Right atrium auricular region (tissue), 2 donors: ENCODE measurements at regions not wholly inside any gene's neighbourhood (a gene's known extent, or its start where the extent isn't known, plus 50 kb on each side); places are given as distances from the start of the nearest gene placed in this dataset.

ENCODE experiments used
- DNase-seq: peaks from one replicate; pipeline ENCODE4 v3.0.0-alpha.2; 2019; ENCODE audit warnings: low spot score
- H3K27ac ChIP-seq, 2 donors: fragments of 200-600 bp; sonication (generic); 1 replicate in 1 of 2; 2 replicates in 1 of 2; pipeline ENCODE4 v1.5.1; 2016 to 2019
- H3K27me3 ChIP-seq, 2 donors: fragments of 200-600 bp; sonication (generic); one replicate each; pipeline versions ENCODE4 v1.5.1 to v1.6.0; 2017 to 2019
- H3K36me3 ChIP-seq: fragments of 200-600 bp; sonication (generic); one replicate; pipeline ENCODE4 v1.5.1; 2016
- H3K4me1 ChIP-seq, 2 donors: fragments of 200-600 bp; sonication (generic); one replicate each; pipeline versions ENCODE4 v1.5.1 to v1.6.0; 2017 to 2019
- H3K4me3 ChIP-seq, 2 donors: fragments of 200-600 bp; sonication (generic); 1 replicate in 1 of 2; 2 replicates in 1 of 2; pipeline ENCODE4 v1.5.1; 2017 to 2019; ENCODE audit warnings: mild to moderate bottlenecking in 1 of 2, moderate library complexity in 1 of 2
- H3K9me3 ChIP-seq, 2 donors: fragments of 200-600 bp; sonication (generic); one replicate each; pipeline ENCODE4 v1.5.1; 2019
- CTCF ChIP-seq, 2 donors: fragments of 200-600 bp; sonication (generic); IDR thresholded peaks; one replicate each; pipeline ENCODE4 v1.5.1; 2019; ENCODE audit warnings: antibody characterized with exemption in 2 of 2

GRCh38 chr2:239765076-239765845 is 259.9 kb downstream of the NDUFA10 start:
- no peak for TF ChIP-seq CTCF (IDR thresholded peaks at IDR 0.05)
- no peak for DNase-seq
- Histone ChIP-seq H3K9me3 (peaks cover 0 to 9% of the 10 kb centered on the region in 2 donors), H3K4me1 (no peaks in the 10 kb centered on the region), H3K27ac (no peak overlapping the region), H3K27me3 (no peaks in the 10 kb centered on the region), H3K4me3 (no peak overlapping the region), H3K36me3 (no peaks in the 10 kb centered on the region)

GRCh38 chr2:239763433-239764097 is 261.6 kb downstream of the NDUFA10 start:
- Histone ChIP-seq H3K4me3 (no peak overlapping the region), H3K4me1 (no peaks in the 10 kb centered on the region), H3K9me3 (peaks cover 0 to 12% of the 10 kb centered on the region in 2 donors), H3K36me3 (no peaks in the 10 kb centered on the region), H3K27me3 (no peaks in the 10 kb centered on the region), H3K27ac (no peak overlapping the region)
- no peak for DNase-seq
- no peak for TF ChIP-seq CTCF (IDR thresholded peaks at IDR 0.05)

GRCh38 chr2:239762655-239763269 is 262.4 kb downstream of the NDUFA10 start:
- no peak overlapping the region for H3K27ac ChIP-seq
- DNase-seq = no peak
- H3K36me3 ChIP-seq = no peaks in the 10 kb centered on the region
- H3K4me3 ChIP-seq = no peak overlapping the region
- H3K27me3 ChIP-seq = no peaks in the 10 kb centered on the region
- no peak for TF ChIP-seq CTCF (IDR thresholded peaks at IDR 0.05)
- no peaks in the 10 kb centered on the region for H3K4me1 ChIP-seq
- H3K9me3 ChIP-seq = peaks cover 0 to 12% of the 10 kb centered on the region in 2 donors

GRCh38 chr2:239762106-239762505 is 263.0 kb downstream of the NDUFA10 start:
- peaks cover 0 to 12% of the 10 kb centered on the region in 2 donors for H3K9me3 ChIP-seq
- no peak overlapping the region for H3K27ac ChIP-seq
- no peaks in the 10 kb centered on the region for H3K27me3 ChIP-seq
- H3K36me3 ChIP-seq = no peaks in the 10 kb centered on the region
- no peak for TF ChIP-seq CTCF (IDR thresholded peaks at IDR 0.05)
- H3K4me1 ChIP-seq = peaks cover 0 to under 1% of the 10 kb centered on the region in 2 donors
- H3K4me3 ChIP-seq = no peak overlapping the region
- no peak for DNase-seq

- DNase-seq = no peak
- no peak for TF ChIP-seq CTCF (IDR thresholded peaks at IDR 0.05)
- Histone ChIP-seq H3K4me1 (peaks cover 0 to 6% of the 10 kb centered on the region in 2 donors), H3K27me3 (no peaks in the 10 kb centered on the region), H3K27ac (no peak overlapping the region), H3K36me3 (no peaks in the 10 kb centered on the region), H3K9me3 (peaks cover 0 to 12% of the 10 kb centered on the region in 2 donors), H3K4me3 (no peak overlapping the region)
Measured at GRCh38 chr2:239760596-239760995, 264.5 kb downstream of the NDUFA10 start.
